ENCODE measurements at regions not wholly inside any gene's neighbourhood (a gene's known extent, or its start where the extent isn't known, plus 50 kb on each side); places are given as distances from the start of the nearest gene placed in this dataset.

GRCh38 chr2:105517814-105518705 lies 119.2 kb upstream of the FHL2 start:
- TF ChIP-seq CTCF (IDR thresholded peaks at IDR 0.05): no peak
- no peak for TF ChIP-seq POLR2AphosphoS5 (IDR thresholded peaks at IDR 0.05)

Data from esophagus muscularis mucosa (tissue), 3 donors.